ENCODE measurements at regions not wholly inside any gene's neighbourhood (a gene's known extent, or its start where the extent isn't known, plus 50 kb on each side); places are given as distances from the start of the nearest gene placed in this dataset.

DNA sequence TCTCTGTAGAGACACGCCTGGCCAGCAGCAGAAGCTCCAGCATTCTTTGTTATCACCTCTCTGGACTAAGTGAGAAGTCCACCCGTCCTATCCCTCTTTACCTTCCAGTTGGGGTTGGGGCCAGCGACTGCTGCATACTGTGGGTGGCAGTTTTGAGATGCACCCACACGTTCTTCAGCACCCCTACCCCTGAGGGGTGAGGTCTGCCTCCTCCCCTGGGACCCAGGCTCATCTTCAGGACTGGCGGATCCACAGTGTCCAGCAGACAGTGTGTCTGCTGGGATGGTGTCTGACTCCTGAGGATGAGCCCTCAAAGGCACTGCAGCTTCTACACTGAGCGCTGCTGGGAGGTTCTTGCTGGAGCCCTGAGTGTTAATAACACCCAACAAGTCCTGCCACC is 78.8 kb downstream of the GADD45G start:
- Histone ChIP-seq H3K4me1 (peaks cover 0 to 8% of the 10 kb centered on the region in 2 donors), H3K9me3 (no peaks in the 10 kb centered on the region), H3K27ac (no peak overlapping the region), H3K27me3 (no peaks in the 10 kb centered on the region), H3K36me3 (no peaks in the 10 kb centered on the region), H3K4me3 (no peak overlapping the region)
- intact Hi-C loops (cut with DNase I) = no loop called here
- ATAC-seq (no peak), DNase-seq (no peak)
- TF ChIP-seq CTCF (IDR thresholded peaks at IDR 0.05) = no peak

GRCh38 chr9:89684218-89684617 is 79.4 kb downstream of the GADD45G start:
- intact Hi-C loops (cut with DNase I) = no loop called here
- no peak overlapping the region for H3K27ac ChIP-seq
- ATAC-seq = peak; percentile 82
- TF ChIP-seq CTCF (IDR thresholded peaks at IDR 0.05) = no peak
- H3K27me3 ChIP-seq = no peaks in the 10 kb centered on the region
- no peak for DNase-seq
- no peaks in the 10 kb centered on the region for H3K36me3 ChIP-seq
- H3K4me3 ChIP-seq = no peak overlapping the region
- peaks cover 0 to 8% of the 10 kb centered on the region in 2 donors for H3K4me1 ChIP-seq
- no peaks in the 10 kb centered on the region for H3K9me3 ChIP-seq

DNA sequence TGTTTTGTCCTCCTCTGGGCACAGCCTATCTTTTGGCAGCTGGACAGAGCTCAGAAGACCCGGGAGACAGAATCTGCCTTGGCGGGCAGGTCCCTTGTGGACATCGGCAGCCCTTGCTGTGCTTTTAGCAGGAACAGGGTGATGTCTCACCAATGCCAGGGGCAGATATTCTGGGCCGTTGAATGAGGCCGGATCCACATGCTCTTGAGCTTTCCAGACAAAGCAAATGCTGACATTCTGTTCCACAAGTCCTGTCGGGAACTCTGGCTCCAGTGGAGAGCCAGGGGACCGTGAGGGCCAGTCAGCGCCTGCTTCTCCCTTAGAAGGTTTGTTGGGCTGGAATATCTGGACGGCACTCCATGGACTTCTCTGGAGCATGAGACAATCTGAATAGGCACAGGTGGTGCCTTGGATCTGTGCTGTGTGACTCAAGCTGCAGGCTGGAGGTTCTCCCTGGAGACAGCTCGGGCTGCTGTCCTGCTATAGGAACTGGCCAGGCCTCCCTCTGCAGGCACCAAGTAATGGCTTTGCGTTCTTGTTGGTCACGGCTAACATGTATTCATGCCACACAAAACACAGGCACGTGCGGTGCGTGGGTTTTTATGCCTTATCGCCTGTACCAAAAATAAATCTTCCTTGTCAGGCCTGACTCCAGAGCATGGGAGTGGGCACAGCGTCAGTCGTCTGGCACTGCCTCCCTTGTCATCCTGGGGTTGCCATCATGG is 80.3 kb downstream of the GADD45G start:
- H3K27me3 ChIP-seq = no peaks in the 10 kb centered on the region

DNA sequence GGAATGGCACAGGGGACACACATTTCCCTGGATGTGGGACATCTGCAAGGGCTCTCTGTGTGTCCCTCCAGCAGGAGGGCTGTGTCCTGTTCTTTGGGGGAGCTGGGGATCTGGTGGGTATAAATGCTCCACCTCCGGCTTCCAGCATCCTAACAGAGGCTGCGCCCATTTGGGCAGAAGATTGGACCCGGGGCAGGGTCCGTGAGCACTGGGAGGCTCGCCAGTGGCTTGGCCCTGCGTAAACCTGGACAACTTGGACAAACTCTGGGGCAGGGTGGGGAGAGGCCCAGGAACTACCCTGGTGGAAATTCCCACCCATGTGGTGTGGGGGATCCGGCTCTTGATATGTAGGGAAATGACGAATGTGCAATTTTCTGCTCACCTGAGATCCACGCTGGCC is 80.9 kb downstream of the GADD45G start:
- no peak for TF ChIP-seq CTCF (IDR thresholded peaks at IDR 0.05)
- ATAC-seq (no peak), DNase-seq (no peak)
- intact Hi-C loops (cut with DNase I) = no loop called here
- no peaks in the 10 kb centered on the region for H3K9me3 ChIP-seq
- no peaks in the 10 kb centered on the region for H3K27me3 ChIP-seq
- H3K36me3 ChIP-seq = no peaks in the 10 kb centered on the region
- peaks cover 0 to 8% of the 10 kb centered on the region in 2 donors for H3K4me1 ChIP-seq
- H3K27ac ChIP-seq = no peak overlapping the region
- no peak overlapping the region for H3K4me3 ChIP-seq

More for the DNA sequence above, 80.3 kb downstream of the GADD45G start:
- peak overlapping the region in 1 of 2 donors; percentile 28 for H3K27ac ChIP-seq
- DNase-seq (no peak), ATAC-seq (peak; percentile 38)
- no peaks in the 10 kb centered on the region for H3K36me3 ChIP-seq
- H3K9me3 ChIP-seq = no peaks in the 10 kb centered on the region
- H3K4me3 ChIP-seq = no peak overlapping the region
- TF ChIP-seq CTCF (IDR thresholded peaks at IDR 0.05) = no peak
- intact Hi-C loops (cut with DNase I) = no loop called here
- peaks cover 0 to 8% of the 10 kb centered on the region in 2 donors for H3K4me1 ChIP-seq

- Histone ChIP-seq H3K27me3 (no peaks in the 10 kb centered on the region), H3K4me1 (peaks cover 0 to 8% of the 10 kb centered on the region in 2 donors), H3K4me3 (no peak overlapping the region), H3K27ac (no peak overlapping the region), H3K36me3 (no peaks in the 10 kb centered on the region), H3K9me3 (no peaks in the 10 kb centered on the region)
- intact Hi-C loops (cut with DNase I) = no loop called here
- DNase-seq (no peak), ATAC-seq (peak; percentile 28)
- no peak for TF ChIP-seq CTCF (IDR thresholded peaks at IDR 0.05)
Observed at GRCh38 chr9:89686126-89686525, 81.3 kb downstream of the GADD45G start.
